ENCODE measurements at regions not wholly inside any gene's neighbourhood (a gene's known extent, or its start where the extent isn't known, plus 50 kb on each side); places are given as distances from the start of the nearest gene placed in this dataset.
"Not testable (repeated sequence)": the region's sequence is repeated elsewhere in the genome, so short reads cannot be mapped to it uniquely, and the experiment has no call there.

GRCh38 chr4:84019626-84020025 lies 479.5 kb downstream of the NKX6-1 start:
- DNase-seq (ENCODE audit: low read depth): no peak

GRCh38 chr4:84003046-84003445 lies 467.1 kb downstream of the GPAT3 start:
- DNase-seq (ENCODE audit: low read depth): no peak

GRCh38 chr4:84001876-84002569 lies 466.1 kb downstream of the GPAT3 start:
- no peak for DNase-seq (ENCODE audit: low read depth)

- DNase-seq (ENCODE audit: low read depth): no peak
Measured at GRCh38 chr4:83996254-83996653, 460.3 kb downstream of the GPAT3 start.

GRCh38 chr4:83993774-83994173 lies 457.9 kb downstream of the GPAT3 start:
- no peak for DNase-seq (ENCODE audit: low read depth)

- DNase-seq (ENCODE audit: low read depth): no peak
Measured at GRCh38 chr4:83989835-83990234, 453.9 kb downstream of the GPAT3 start.

- DNase-seq (ENCODE audit: low read depth): no peak
Measured at GRCh38 chr4:83981156-83981555, 445.2 kb downstream of the GPAT3 start.

GRCh38 chr4:83979773-83980172 lies 443.9 kb downstream of the GPAT3 start:
- DNase-seq (ENCODE audit: low read depth): no peak

GRCh38 chr4:83974111-83974780 lies 438.3 kb downstream of the GPAT3 start:
- no peak for DNase-seq (ENCODE audit: low read depth)

GRCh38 chr4:83964996-83965541 lies 429.2 kb downstream of the GPAT3 start:
- no peak for DNase-seq (ENCODE audit: low read depth)

GRCh38 chr4:83962492-83962891 lies 426.6 kb downstream of the GPAT3 start:
- DNase-seq (ENCODE audit: low read depth): no peak

- DNase-seq (ENCODE audit: low read depth): no peak
Measured at GRCh38 chr4:83961575-83961974, 425.7 kb downstream of the GPAT3 start.

- DNase-seq (ENCODE audit: low read depth): no peak
Measured at GRCh38 chr4:83959160-83959559, 423.3 kb downstream of the GPAT3 start.

- DNase-seq (ENCODE audit: low read depth): no peak
Measured at GRCh38 chr4:83947830-83948193, 411.9 kb downstream of the GPAT3 start.

GRCh38 chr4:83947125-83947829 lies 411.4 kb downstream of the GPAT3 start:
- DNase-seq (ENCODE audit: low read depth): no peak

- not testable (repeated sequence) for DNase-seq (ENCODE audit: low read depth)
Measured at GRCh38 chr4:83943691-83944090, 407.8 kb downstream of the GPAT3 start.

GRCh38 chr4:83932750-83933391 lies 397.0 kb downstream of the GPAT3 start:
- DNase-seq (ENCODE audit: low read depth): no peak

- DNase-seq (ENCODE audit: low read depth): no peak
Measured at GRCh38 chr4:83931659-83932438, 395.9 kb downstream of the GPAT3 start.

- no peak for DNase-seq (ENCODE audit: low read depth)
Measured at GRCh38 chr4:83929550-83929949, 393.6 kb downstream of the GPAT3 start.

GRCh38 chr4:83926950-83927349 lies 391.0 kb downstream of the GPAT3 start:
- DNase-seq (ENCODE audit: low read depth): no peak

GRCh38 chr4:83923341-83923740 lies 387.4 kb downstream of the GPAT3 start:
- DNase-seq (ENCODE audit: low read depth): no peak

- DNase-seq (ENCODE audit: low read depth): no peak
Measured at GRCh38 chr4:83922402-83922801, 386.5 kb downstream of the GPAT3 start.

Measured in CMK (cell line).